Subcutaneous abdominal adipose tissue (tissue), 5 donors: ENCODE measurements at regions not wholly inside any gene's neighbourhood (a gene's known extent, or its start where the extent isn't known, plus 50 kb on each side); places are given as distances from the start of the nearest gene placed in this dataset.

Source experiments
- H3K27ac ChIP-seq: one replicate; pipeline ENCODE4 v1.7.0; 2013; ENCODE audit warnings: low read depth, mild to moderate bottlenecking, inconsistent platforms, low read length, moderate library complexity
- H3K27me3 ChIP-seq, 5 donors: one replicate each; pipeline ENCODE4 v1.7.0; 2013; ENCODE audit warnings: low read length in 5 of 5, inconsistent platforms in 1 of 5; ENCODE audit not compliant: control insufficient read depth in 5 of 5, insufficient read depth in 4 of 5
- H3K36me3 ChIP-seq, 5 donors: one replicate each; pipeline ENCODE4 v1.7.0; 2013; ENCODE audit warnings: low read length in 5 of 5; ENCODE audit not compliant: control insufficient read depth in 5 of 5, insufficient read depth in 5 of 5
- H3K4me1 ChIP-seq, 5 donors: one replicate each; pipeline ENCODE4 v1.7.0; 2013; ENCODE audit warnings: low read length in 5 of 5, mild to moderate bottlenecking in 3 of 5, moderate library complexity in 1 of 5; ENCODE audit not compliant: control insufficient read depth in 5 of 5, insufficient read depth in 5 of 5
- H3K4me3 ChIP-seq, 5 donors: one replicate each; pipeline ENCODE4 v1.7.0; 2013; ENCODE audit warnings: low read length in 5 of 5, low read depth in 1 of 5
- H3K9ac ChIP-seq, 5 donors: one replicate each; pipeline ENCODE4 v1.7.0; 2013; ENCODE audit warnings: low read length in 5 of 5, mild to moderate bottlenecking in 4 of 5, moderate library complexity in 3 of 5
- H3K9me3 ChIP-seq, 5 donors: one replicate each; pipeline ENCODE4 v1.7.0; 2013; ENCODE audit warnings: low read length in 5 of 5; ENCODE audit not compliant: control insufficient read depth in 5 of 5
- donor health status: healthy.
- donor health status: healthy.
- donor health status: healthy.
- donor health status: healthy.
- donor health status: healthy.

- no peaks in the 10 kb centered on the region for H3K27me3 ChIP-seq
- H3K27ac ChIP-seq, result no peak overlapping the region
- peaks cover 0 to 9% (median 6%) of the 10 kb centered on the region in 5 donors for H3K9me3 ChIP-seq
- H3K9ac ChIP-seq, result no peak overlapping the region
- no peaks in the 10 kb centered on the region for H3K36me3 ChIP-seq
- no peaks in the 10 kb centered on the region for H3K4me1 ChIP-seq
- H3K4me3 ChIP-seq, result no peak overlapping the region
Observed at GRCh38 chr6:147046141-147046877, 157.9 kb upstream of the STXBP5 start.

- H3K36me3 ChIP-seq, result no peaks in the 10 kb centered on the region
- H3K27ac ChIP-seq, result no peak overlapping the region
- no peak overlapping the region for H3K4me3 ChIP-seq
- no peak overlapping the region for H3K9ac ChIP-seq
- H3K4me1 ChIP-seq, result no peaks in the 10 kb centered on the region
- H3K9me3 ChIP-seq, result peaks cover 0 to 5% (median 2%) of the 10 kb centered on the region in 5 donors
- no peaks in the 10 kb centered on the region for H3K27me3 ChIP-seq
Observed at GRCh38 chr6:147048930-147049329, 155.3 kb upstream of the STXBP5 start.

GRCh38 chr6:147053311-147053921 is 150.8 kb upstream of the STXBP5 start:
- H3K36me3 ChIP-seq, result no peaks in the 10 kb centered on the region
- H3K9ac ChIP-seq, result no peak overlapping the region
- no peak overlapping the region for H3K27ac ChIP-seq
- H3K4me3 ChIP-seq, result no peak overlapping the region
- no peaks in the 10 kb centered on the region for H3K9me3 ChIP-seq
- H3K4me1 ChIP-seq, result no peaks in the 10 kb centered on the region
- no peaks in the 10 kb centered on the region for H3K27me3 ChIP-seq

- Histone ChIP-seq H3K4me3 (no peak overlapping the region), H3K27ac (no peak overlapping the region), H3K9me3 (no peaks in the 10 kb centered on the region), H3K27me3 (no peaks in the 10 kb centered on the region), H3K9ac (no peak overlapping the region), H3K4me1 (no peaks in the 10 kb centered on the region), H3K36me3 (no peaks in the 10 kb centered on the region)
Observed at GRCh38 chr6:147054158-147054557, 150.1 kb upstream of the STXBP5 start.

- no peaks in the 10 kb centered on the region for H3K9me3 ChIP-seq
- no peak overlapping the region for H3K9ac ChIP-seq
- no peaks in the 10 kb centered on the region for H3K36me3 ChIP-seq
- no peak overlapping the region for H3K4me3 ChIP-seq
- H3K4me1 ChIP-seq, result no peaks in the 10 kb centered on the region
- H3K27me3 ChIP-seq, result no peaks in the 10 kb centered on the region
- H3K27ac ChIP-seq, result no peak overlapping the region
Observed at GRCh38 chr6:147054871-147055270, 149.3 kb upstream of the STXBP5 start.

GRCh38 chr6:147055821-147056392 is 148.3 kb upstream of the STXBP5 start:
- no peak overlapping the region for H3K4me3 ChIP-seq
- H3K27ac ChIP-seq, result no peak overlapping the region

GRCh38 chr6:147057188-147057587 is 147.0 kb upstream of the STXBP5 start:
- H3K4me3 ChIP-seq, result no peak overlapping the region

More at GRCh38 chr6:147055821-147056392, 148.3 kb upstream of the STXBP5 start:
- Histone ChIP-seq H3K27me3 (no peaks in the 10 kb centered on the region), H3K36me3 (no peaks in the 10 kb centered on the region), H3K4me1 (no peaks in the 10 kb centered on the region), H3K9me3 (no peaks in the 10 kb centered on the region), H3K9ac (no peak overlapping the region)

GRCh38 chr6:147057705-147058342 is 146.4 kb upstream of the STXBP5 start:
- no peak overlapping the region for H3K27ac ChIP-seq
- no peaks in the 10 kb centered on the region for H3K4me1 ChIP-seq
- H3K9me3 ChIP-seq, result no peaks in the 10 kb centered on the region
- H3K27me3 ChIP-seq, result no peaks in the 10 kb centered on the region
- no peak overlapping the region for H3K4me3 ChIP-seq
- H3K9ac ChIP-seq, result no peak overlapping the region
- H3K36me3 ChIP-seq, result no peaks in the 10 kb centered on the region

More at GRCh38 chr6:147057188-147057587, 147.0 kb upstream of the STXBP5 start:
- no peaks in the 10 kb centered on the region for H3K9me3 ChIP-seq
- no peaks in the 10 kb centered on the region for H3K36me3 ChIP-seq
- no peak overlapping the region for H3K9ac ChIP-seq
- H3K27ac ChIP-seq, result no peak overlapping the region
- H3K4me1 ChIP-seq, result no peaks in the 10 kb centered on the region
- H3K27me3 ChIP-seq, result no peaks in the 10 kb centered on the region

- H3K9me3 ChIP-seq, result no peaks in the 10 kb centered on the region
- H3K4me3 ChIP-seq, result no peak overlapping the region
- H3K4me1 ChIP-seq, result no peaks in the 10 kb centered on the region
- no peaks in the 10 kb centered on the region for H3K27me3 ChIP-seq
- H3K9ac ChIP-seq, result no peak overlapping the region
- no peaks in the 10 kb centered on the region for H3K36me3 ChIP-seq
- no peak overlapping the region for H3K27ac ChIP-seq
Observed at GRCh38 chr6:147058786-147059385, 145.3 kb upstream of the STXBP5 start.
